ENCODE measurements at regions not wholly inside any gene's neighbourhood (a gene's known extent, or its start where the extent isn't known, plus 50 kb on each side); places are given as distances from the start of the nearest gene placed in this dataset.

DNA sequence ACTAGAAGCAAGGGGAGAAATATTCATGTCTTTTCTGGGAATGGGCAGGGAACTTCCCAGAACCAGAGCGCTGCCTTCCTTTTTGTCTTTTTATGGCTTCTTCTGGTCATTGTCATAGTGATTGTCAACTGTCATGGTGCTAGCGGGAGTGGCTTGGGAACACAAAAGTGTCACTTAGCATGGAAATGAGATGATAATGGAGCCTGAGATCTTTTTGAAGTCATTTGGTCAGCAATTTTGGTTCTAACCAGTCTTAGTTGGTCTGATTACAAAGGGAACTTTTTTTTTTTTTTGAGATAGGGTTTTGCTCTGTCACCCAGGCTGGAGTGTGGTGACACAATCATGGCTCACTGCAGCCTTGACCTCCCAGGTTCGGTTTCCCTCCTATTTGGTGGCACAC lies 62.7 kb upstream of the RPH3A start:
- H3K36me3 ChIP-seq = no peaks in the 10 kb centered on the region
- ATAC-seq (ENCODE audit: low FRiP score in 2 of 2) (no peak), DNase-seq (no peak)
- TF ChIP-seq POLR2AphosphoS5 (IDR thresholded peaks at IDR 0.05) = no peak
- TF ChIP-seq EP300 (IDR thresholded peaks at IDR 0.05) = no peak
- TF ChIP-seq, protein P1, sequence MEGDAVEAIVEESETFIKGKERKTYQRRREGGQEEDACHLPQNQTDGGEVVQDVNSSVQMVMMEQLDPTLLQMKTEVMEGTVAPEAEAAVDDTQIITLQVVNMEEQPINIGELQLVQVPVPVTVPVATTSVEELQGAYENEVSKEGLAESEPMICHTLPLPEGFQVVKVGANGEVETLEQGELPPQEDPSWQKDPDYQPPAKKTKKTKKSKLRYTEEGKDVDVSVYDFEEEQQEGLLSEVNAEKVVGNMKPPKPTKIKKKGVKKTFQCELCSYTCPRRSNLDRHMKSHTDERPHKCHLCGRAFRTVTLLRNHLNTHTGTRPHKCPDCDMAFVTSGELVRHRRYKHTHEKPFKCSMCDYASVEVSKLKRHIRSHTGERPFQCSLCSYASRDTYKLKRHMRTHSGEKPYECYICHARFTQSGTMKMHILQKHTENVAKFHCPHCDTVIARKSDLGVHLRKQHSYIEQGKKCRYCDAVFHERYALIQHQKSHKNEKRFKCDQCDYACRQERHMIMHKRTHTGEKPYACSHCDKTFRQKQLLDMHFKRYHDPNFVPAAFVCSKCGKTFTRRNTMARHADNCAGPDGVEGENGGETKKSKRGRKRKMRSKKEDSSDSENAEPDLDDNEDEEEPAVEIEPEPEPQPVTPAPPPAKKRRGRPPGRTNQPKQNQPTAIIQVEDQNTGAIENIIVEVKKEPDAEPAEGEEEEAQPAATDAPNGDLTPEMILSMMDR (IDR thresholded peaks at IDR 0.05) = no peak
- H3K9me3 ChIP-seq = no peaks in the 10 kb centered on the region
- no peaks in the 10 kb centered on the region for H3K27me3 ChIP-seq
- H3K27ac ChIP-seq = no peak overlapping the region
- H3K4me1 ChIP-seq = no peaks in the 10 kb centered on the region
- H3K4me3 ChIP-seq = no peak overlapping the region
- 87 to 88% methylated on average over 3 of the region's 3 CpGs for WGBS, 2 donors

DNA sequence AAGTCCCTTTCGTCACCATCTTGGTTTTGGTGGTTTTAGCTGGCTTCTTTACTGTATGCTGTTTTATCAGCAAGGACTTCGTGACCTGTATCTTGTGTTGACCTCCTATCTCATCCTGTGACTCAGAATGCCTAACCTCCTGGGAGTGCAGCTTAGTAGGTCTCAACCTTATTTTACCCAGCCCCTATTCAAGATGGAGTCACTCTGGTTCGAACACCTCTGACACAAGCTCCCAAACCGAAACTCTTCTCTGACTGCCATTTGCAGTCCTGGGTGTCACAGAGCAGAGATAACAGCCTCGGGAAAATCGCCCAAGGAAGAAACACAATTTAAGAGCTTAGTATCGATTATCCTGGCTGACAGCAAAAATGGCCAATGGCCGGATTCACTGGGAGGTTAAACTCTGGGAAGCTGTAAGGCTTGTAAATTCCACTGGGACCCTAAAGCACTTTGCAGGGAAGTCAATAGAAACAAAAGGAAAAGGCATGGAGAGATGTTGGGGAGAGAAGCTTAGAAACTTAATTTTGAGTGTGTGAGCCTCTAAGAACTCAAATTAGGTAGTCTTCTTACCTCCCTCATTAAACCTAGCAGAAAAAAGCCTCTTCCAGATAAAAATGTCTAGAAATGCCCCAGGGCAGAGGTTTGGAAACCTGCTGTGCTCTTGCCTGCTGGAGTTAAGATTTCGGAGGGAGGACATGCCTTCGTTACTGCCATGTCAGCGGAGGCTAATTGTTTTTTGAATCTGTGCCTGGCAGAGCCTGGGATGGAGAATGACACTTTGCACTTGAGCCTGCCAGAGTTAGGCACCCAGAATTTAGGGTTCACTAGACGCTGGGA lies 56.5 kb upstream of the RPH3A start:
- H3K27ac ChIP-seq = no peak overlapping the region

DNA sequence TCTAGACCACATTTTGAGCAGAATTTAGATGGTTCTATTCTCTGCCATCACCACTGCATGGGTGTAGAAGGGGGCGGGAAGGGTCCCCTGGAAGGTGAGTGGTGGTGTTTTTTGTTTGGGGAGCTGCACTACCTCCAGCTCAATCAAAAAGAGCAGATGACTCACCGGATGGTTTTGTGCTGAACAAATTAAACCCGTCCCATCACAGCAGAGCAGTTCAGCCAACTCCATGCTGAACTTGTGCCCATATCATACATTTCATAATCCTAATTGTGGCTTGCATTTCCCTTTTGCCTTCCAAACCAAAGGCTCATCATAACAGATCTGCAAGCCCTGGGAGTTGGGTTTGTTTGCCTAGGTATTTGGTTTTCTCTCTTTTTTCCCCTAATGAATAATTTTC lies 53.0 kb upstream of the RPH3A start:
- Histone ChIP-seq H3K4me3 (no peak overlapping the region), H3K27me3 (no peaks in the 10 kb centered on the region), H3K36me3 (no peaks in the 10 kb centered on the region), H3K9me3 (no peaks in the 10 kb centered on the region), H3K4me1 (no peaks in the 10 kb centered on the region), H3K27ac (no peak overlapping the region)
- TF ChIP-seq POLR2AphosphoS5 (IDR thresholded peaks at IDR 0.05) = no peak
- TF ChIP-seq, protein P1 (IDR thresholded peaks at IDR 0.05) = no peak
- DNase-seq (no peak), ATAC-seq (ENCODE audit: low FRiP score in 2 of 2) (peak in 1 of 2 donors; percentile 12)
- WGBS, 2 donors = 49 to 64% methylated on average over 3 of the region's 3 CpGs

More for the DNA sequence above, 56.5 kb upstream of the RPH3A start:
- TF ChIP-seq EP300 (IDR thresholded peaks at IDR 0.05) = no peak
- TF ChIP-seq POLR2A (IDR thresholded peaks at IDR 0.05) = no peak
- Histone ChIP-seq H3K9me3 (no peaks in the 10 kb centered on the region), H3K36me3 (no peaks in the 10 kb centered on the region), H3K27me3 (no peaks in the 10 kb centered on the region), H3K4me1 (no peaks in the 10 kb centered on the region), H3K4me3 (no peak overlapping the region)
- WGBS, 2 donors = 71 to 77% methylated on average over 12 of the region's 12 CpGs
- DNase-seq (no peak), ATAC-seq (ENCODE audit: low FRiP score in 2 of 2) (no peak)

DNA sequence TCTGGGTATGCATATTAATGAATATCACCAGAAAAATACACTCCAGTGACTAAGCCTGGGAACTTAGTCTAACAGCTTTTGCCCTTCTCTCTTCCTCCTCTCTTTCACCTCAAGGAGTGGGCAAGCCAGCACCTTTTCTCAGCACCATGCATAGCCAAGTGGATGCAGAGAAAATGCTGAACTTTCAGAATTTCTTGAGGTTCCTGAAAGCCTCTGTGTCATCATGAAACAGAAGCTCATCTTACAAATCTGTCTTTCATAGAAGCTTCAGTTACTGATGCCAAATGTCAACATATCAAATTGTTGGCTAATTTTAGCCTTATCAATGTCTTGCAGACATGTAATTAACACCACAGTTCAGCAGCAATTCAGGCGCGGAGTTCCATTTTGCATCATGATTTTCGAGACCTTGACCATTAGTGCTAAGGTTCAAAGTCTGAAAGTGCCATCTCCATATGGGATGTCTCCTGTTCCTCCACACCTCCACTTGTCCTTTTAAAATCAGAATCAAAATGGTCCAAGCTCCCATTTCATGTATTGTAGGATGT lies 51.1 kb upstream of the RPH3A start:
- H3K9me3 ChIP-seq = no peaks in the 10 kb centered on the region
- H3K27ac ChIP-seq = no peak overlapping the region
- no peaks in the 10 kb centered on the region for H3K36me3 ChIP-seq
- no peaks in the 10 kb centered on the region for H3K4me1 ChIP-seq
- TF ChIP-seq, protein P1 (IDR thresholded peaks at IDR 0.05) = no peak
- no peak for TF ChIP-seq EP300 (IDR thresholded peaks at IDR 0.05)
- TF ChIP-seq POLR2AphosphoS5 (IDR thresholded peaks at IDR 0.05) = no peak
- DNase-seq (no peak), ATAC-seq (ENCODE audit: low FRiP score in 2 of 2) (no peak)
- H3K27me3 ChIP-seq = no peaks in the 10 kb centered on the region
- H3K4me3 ChIP-seq = no peak overlapping the region
- WGBS, 2 donors = 79 to 86% methylated on average over 3 of the region's 3 CpGs

DNA sequence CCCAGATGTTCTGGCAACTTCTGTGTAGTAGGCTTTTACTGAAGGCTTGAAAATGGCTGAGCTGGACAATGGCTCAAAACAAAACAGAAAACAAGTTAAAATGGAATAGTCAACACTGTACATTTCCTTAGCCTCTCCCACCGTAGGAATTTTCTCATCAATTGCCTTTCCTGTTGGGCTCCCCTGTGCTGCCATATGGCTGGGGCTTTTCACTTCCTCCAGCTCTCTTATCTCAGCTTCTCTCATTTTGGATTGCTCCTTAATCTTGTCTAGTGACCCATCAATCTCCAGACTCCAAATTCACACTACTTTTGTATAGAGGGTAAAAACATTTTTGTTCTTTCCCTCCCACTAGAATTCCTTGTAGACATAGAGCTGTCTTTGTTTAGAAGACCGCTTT lies 50.4 kb upstream of the RPH3A start:
- Histone ChIP-seq H3K36me3 (no peaks in the 10 kb centered on the region), H3K27me3 (no peaks in the 10 kb centered on the region), H3K4me3 (no peak overlapping the region), H3K4me1 (no peaks in the 10 kb centered on the region), H3K27ac (no peak overlapping the region), H3K9me3 (no peaks in the 10 kb centered on the region)
- 46 to 57% methylated on average over 2 of the region's 2 CpGs for WGBS, 2 donors
- TF ChIP-seq, protein P1 (IDR thresholded peaks at IDR 0.05) = no peak
- no peak for TF ChIP-seq EP300 (IDR thresholded peaks at IDR 0.05)
- TF ChIP-seq POLR2AphosphoS5 (IDR thresholded peaks at IDR 0.05) = no peak
- no peak for TF ChIP-seq POLR2A (IDR thresholded peaks at IDR 0.05)
- DNase-seq (no peak), ATAC-seq (ENCODE audit: low FRiP score in 2 of 2) (no peak)

Data from upper lobe of left lung (tissue), 6 donors.